NT2/D1 (cell line): ENCODE measurements at regions not wholly inside any gene's neighbourhood (a gene's known extent, or its start where the extent isn't known, plus 50 kb on each side); places are given as distances from the start of the nearest gene placed in this dataset.

ENCODE experiments used
- SUZ12 ChIP-seq: IDR thresholded peaks from 2 replicates; pipeline ENCODE4 v1.6.1; 2011; ENCODE audit not compliant: insufficient read length, insufficient read depth; ENCODE audit errors: extremely low read depth
- YY1 ChIP-seq: IDR thresholded peaks from 2 replicates; pipeline ENCODE4 v1.6.1; 2011; ENCODE audit not compliant: insufficient read length, insufficient read depth
- ZNF274 ChIP-seq: IDR thresholded peaks from 2 replicates; pipeline ENCODE4 v1.6.1; 2011; ENCODE audit warnings: mild to moderate bottlenecking, low read depth, low read length

DNA sequence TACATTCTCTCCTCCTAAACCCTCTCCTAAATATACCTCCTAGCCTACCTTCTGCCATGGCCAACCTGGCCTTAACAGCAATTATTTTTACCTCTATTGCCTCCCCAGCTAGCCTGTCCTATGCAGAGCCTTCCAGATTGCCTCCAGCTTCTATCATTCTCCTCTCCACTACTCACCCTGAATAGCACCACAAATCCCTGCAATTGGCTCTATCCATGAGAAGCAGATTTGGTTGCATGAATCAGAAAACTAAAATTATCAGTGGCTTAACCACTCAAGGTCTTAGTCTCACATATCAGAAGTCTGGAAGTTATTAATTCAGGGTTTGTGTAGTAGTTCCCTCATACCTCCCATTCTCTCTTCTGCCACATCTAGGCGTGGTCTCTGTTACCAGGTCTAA lies 120.3 kb upstream of the CACUL1 start:
- no peak for TF ChIP-seq ZNF274
- TF ChIP-seq SUZ12 = no peak
- no peak for TF ChIP-seq YY1
